SK-N-SH treated with all-trans-retinoic acid at 6 μM for 48 hours (cell line): ENCODE measurements at regions not wholly inside any gene's neighbourhood (a gene's known extent, or its start where the extent isn't known, plus 50 kb on each side); places are given as distances from the start of the nearest gene placed in this dataset.

Source experiments
- ATAC-seq: fragments of 200-7000 bp; cut with Tn5 transposase; 3 replicates; pipeline ENCODE4 v1.9.1; 2020; ENCODE audit warnings: mild to moderate bottlenecking, moderate library complexity
- ARNTL ChIP-seq: fragments of 450-650 bp; formaldehyde crosslinking; IDR thresholded peaks from 2 replicates; pipeline ENCODE4 v1.5.0; 2020; ENCODE audit warnings: low read depth, mild to moderate bottlenecking, moderate library complexity, borderline replicate concordance
- CREB5 ChIP-seq: fragments of 250-450 bp; sonication (Bioruptor Pico); IDR thresholded peaks from 2 replicates; pipeline ENCODE4 v1.5.1; 2020; ENCODE audit warnings: low read depth, mild to moderate bottlenecking, moderate library complexity
- CSDC2 ChIP-seq: fragments of 250-450 bp; sonication (Bioruptor Pico); IDR thresholded peaks from 2 replicates; pipeline ENCODE4 v1.5.0; 2020; ENCODE audit warnings: mild to moderate bottlenecking, moderate library complexity
- CSRNP3 ChIP-seq: fragments of 250-450 bp; sonication (Bioruptor Pico); IDR thresholded peaks from 2 replicates; pipeline ENCODE4 v1.5.1; 2021; ENCODE audit warnings: mild to moderate bottlenecking, moderate library complexity
- GLIS3 ChIP-seq: fragments of 250-450 bp; sonication (Bioruptor Pico); IDR thresholded peaks from 2 replicates; pipeline ENCODE4 v1.5.0; 2020; ENCODE audit warnings: mild to moderate bottlenecking, moderate library complexity
- OSR1 ChIP-seq: fragments of 250-450 bp; sonication (Bioruptor Pico); IDR thresholded peaks from 2 replicates; pipeline ENCODE4 v1.8.0; 2022; ENCODE audit warnings: moderate library complexity, mild to moderate bottlenecking, inconsistent platforms
- PATZ1 ChIP-seq: fragments of 250-450 bp; sonication (Bioruptor Pico); IDR thresholded peaks from 2 replicates; pipeline ENCODE4 v1.8.0; 2020; ENCODE audit warnings: mild to moderate bottlenecking, moderate library complexity, borderline replicate concordance
- POU6F1 ChIP-seq: fragments of 250-450 bp; sonication (Bioruptor Pico); IDR thresholded peaks from 2 replicates; pipeline ENCODE4 v1.8.0; 2021; ENCODE audit warnings: low read depth, mild to moderate bottlenecking, moderate library complexity, borderline replicate concordance
- PPARA ChIP-seq: fragments of 250-450 bp; sonication (Bioruptor Pico); IDR thresholded peaks from 2 replicates; pipeline ENCODE4 v1.5.0; 2020; ENCODE audit warnings: mild to moderate bottlenecking, borderline replicate concordance
- RARB ChIP-seq: fragments of 250-450 bp; sonication (Bioruptor Pico); IDR thresholded peaks from 2 replicates; pipeline ENCODE4 v1.8.0; 2021; ENCODE audit warnings: mild to moderate bottlenecking, moderate library complexity
- SNAI2 ChIP-seq: fragments of 250-450 bp; sonication (Bioruptor Pico); IDR thresholded peaks from 2 replicates; pipeline ENCODE4 v1.5.0; 2020; ENCODE audit warnings: mild to moderate bottlenecking, moderate library complexity
- TCF4 ChIP-seq: fragments of 250-450 bp; sonication (Bioruptor Pico); IDR thresholded peaks from 2 replicates; pipeline ENCODE4 v1.8.0; 2021; ENCODE audit warnings: mild to moderate bottlenecking, moderate library complexity, borderline replicate concordance
- TOX ChIP-seq: fragments of 250-450 bp; sonication (Bioruptor Pico); IDR thresholded peaks from 2 replicates; pipeline ENCODE4 v1.8.0; 2021; ENCODE audit warnings: mild to moderate bottlenecking, moderate library complexity, borderline replicate concordance
- TSHZ2 ChIP-seq: fragments of 250-450 bp; sonication (Bioruptor Pico); IDR thresholded peaks from 2 replicates; pipeline ENCODE4 v1.5.0; 2020; ENCODE audit warnings: mild to moderate bottlenecking, moderate library complexity
- ZC3H10 ChIP-seq: fragments of 250-450 bp; sonication (Bioruptor Pico); IDR thresholded peaks from 2 replicates; pipeline ENCODE4 v1.5.1; 2021; ENCODE audit warnings: mild to moderate bottlenecking, moderate library complexity
- ZNF565 ChIP-seq: fragments of 450-650 bp; formaldehyde crosslinking; conservative IDR thresholded peaks from 2 replicates; pipeline ENCODE4 v1.5.0; 2020; ENCODE audit warnings: low read depth, mild to moderate bottlenecking, moderate library complexity
- ZNF70 ChIP-seq: fragments of 450-650 bp; formaldehyde crosslinking; IDR thresholded peaks from 2 replicates; pipeline ENCODE4 v1.5.0; 2020; ENCODE audit warnings: mild to moderate bottlenecking, moderate library complexity
- ZNF8 ChIP-seq: fragments of 450-650 bp; formaldehyde crosslinking; IDR thresholded peaks from 2 replicates; pipeline ENCODE4 v1.5.0; 2020; ENCODE audit warnings: mild to moderate bottlenecking, moderate library complexity

GRCh38 chr11:98842187-98842586 is 178.6 kb upstream of the CNTN5 start:
- no peak for ATAC-seq
- TF ChIP-seq ZC3H10 (no peak), OSR1 (no peak), GLIS3 (CRISPR knock-in tag) (no peak), TCF4 (CRISPR knock-in tag) (no peak), PATZ1 (CRISPR knock-in tag) (no peak), TSHZ2 (CRISPR knock-in tag) (no peak), CREB5 (no peak), ARNTL (CRISPR knock-in tag) (no peak), PPARA (CRISPR knock-in tag) (no peak), POU6F1 (CRISPR knock-in tag) (no peak), RARB (no peak), ZNF565 (CRISPR knock-in tag) (no peak), CSRNP3 (CRISPR knock-in tag) (no peak), ZNF8 (CRISPR knock-in tag) (no peak), SNAI2 (CRISPR knock-in tag) (no peak), TOX (no peak), CSDC2 (no peak), ZNF70 (CRISPR knock-in tag) (no peak)
- TF ChIP-seq, all 23 proteins: peak for 0

- ATAC-seq = no peak
- TF ChIP-seq CREB5 = no peak
- no peak for TF ChIP-seq TCF4 (CRISPR knock-in tag)
- no peak for TF ChIP-seq ARNTL (CRISPR knock-in tag)
- TF ChIP-seq RARB = no peak
- no peak for TF ChIP-seq TOX
- TF ChIP-seq CSRNP3 (CRISPR knock-in tag) = no peak
- TF ChIP-seq PPARA (CRISPR knock-in tag) = no peak
- no peak for TF ChIP-seq ZC3H10
- TF ChIP-seq CSDC2 = no peak
- no peak for TF ChIP-seq GLIS3 (CRISPR knock-in tag)
Observed at GRCh38 chr11:98862169-98862568, 158.6 kb upstream of the CNTN5 start.
